ENCODE measurements at regions not wholly inside any gene's neighbourhood (a gene's known extent, or its start where the extent isn't known, plus 50 kb on each side); places are given as distances from the start of the nearest gene placed in this dataset.
A peak's percentile ranks its signal among the peaks of the same experiment; 100 is the strongest.

DNA sequence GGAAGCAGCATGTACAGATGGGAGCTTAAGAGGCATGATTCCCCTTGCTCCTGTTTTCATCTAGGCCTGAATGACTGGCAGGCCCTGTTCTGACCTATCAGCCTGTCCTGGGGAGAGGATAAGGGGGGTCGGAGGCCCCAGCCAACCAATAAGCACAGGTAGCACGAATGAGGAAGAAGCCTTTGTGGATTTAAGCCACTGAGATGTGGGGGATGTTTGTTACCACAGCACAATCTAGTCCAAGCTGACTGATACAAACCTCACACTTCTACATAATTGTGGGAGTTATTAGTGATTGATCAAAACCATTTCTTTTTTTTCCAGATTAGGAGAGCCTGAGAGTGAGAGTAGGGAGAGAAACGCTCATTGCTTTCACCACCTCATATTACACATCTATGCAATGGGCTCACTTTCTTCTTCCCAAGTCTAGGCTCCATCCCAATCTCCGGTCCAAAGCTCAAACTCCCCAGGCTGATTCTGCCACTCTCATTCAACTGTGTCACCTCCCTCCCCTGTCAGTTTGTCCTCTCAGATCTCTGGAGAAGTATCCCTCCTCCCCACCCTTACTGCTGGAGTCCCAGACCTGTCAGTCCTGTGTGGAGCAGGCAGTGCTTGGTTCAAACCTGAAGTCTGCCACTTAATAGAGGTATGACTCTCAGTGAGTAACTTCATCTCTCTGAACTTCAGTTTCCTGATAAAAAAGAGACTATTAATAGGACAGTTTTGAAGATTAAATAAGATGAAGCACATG, 220.5 kb downstream of the PTPRU start:
- DNase-seq, result no peak

DNA sequence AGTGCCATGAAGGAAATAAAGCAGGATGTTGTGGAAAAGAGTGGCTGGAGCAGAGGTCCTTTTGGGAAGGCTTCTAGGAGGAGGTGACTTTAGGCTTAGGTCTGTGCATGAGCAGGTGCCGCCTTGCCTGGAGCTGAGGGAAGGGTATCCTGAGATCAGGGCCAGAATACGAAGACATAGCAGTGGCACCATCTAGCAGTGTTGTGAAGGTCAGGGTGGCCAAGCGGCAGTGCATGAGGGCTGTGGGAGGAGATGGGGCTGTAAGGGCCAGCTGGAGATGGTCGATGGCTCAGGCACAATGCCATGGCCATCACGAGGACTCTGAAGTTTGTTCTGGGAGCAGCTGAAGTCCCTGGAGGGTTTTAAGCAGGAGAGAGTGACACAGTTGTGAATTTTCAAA, 219.5 kb downstream of the PTPRU start:
- DNase-seq, result no peak

DNA sequence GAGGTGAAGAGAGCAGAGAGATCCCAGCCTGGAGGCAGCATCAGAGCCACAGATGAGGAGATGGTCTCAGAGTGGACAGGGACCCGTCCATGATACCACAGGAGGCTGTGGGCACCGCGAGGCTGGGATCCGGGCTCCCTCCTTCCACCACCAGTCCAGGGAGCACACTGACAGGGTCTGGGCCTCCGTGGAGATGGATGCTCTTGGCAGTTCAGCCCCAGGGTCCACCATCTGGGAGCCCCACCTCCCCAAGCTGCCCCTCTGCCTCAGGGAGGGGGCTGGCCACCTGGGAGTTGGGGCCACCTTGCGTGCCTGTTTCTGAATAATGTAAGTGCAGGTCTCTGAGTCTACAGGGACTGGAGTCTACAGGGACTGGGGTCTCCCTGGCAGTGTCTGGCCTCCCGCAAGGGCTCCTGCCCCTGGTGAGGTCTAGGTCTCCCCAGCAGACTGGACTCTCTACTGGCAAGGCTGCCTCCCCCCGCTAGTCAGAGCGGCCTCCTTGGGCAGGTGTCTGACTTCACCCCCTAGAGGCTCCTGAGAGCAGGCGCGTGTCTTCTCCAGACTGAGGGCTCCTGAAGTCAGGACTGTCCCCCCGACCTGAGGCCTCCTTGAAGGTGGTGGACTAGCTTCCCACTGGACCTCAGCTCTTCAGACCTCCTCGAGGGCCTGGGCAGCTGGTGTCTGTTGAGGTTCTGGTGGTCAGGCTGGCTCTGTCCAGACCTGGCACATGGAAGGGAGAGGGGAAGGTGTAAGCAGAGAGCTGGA, 218.5 kb downstream of the PTPRU start:
- no peak for DNase-seq

DNA sequence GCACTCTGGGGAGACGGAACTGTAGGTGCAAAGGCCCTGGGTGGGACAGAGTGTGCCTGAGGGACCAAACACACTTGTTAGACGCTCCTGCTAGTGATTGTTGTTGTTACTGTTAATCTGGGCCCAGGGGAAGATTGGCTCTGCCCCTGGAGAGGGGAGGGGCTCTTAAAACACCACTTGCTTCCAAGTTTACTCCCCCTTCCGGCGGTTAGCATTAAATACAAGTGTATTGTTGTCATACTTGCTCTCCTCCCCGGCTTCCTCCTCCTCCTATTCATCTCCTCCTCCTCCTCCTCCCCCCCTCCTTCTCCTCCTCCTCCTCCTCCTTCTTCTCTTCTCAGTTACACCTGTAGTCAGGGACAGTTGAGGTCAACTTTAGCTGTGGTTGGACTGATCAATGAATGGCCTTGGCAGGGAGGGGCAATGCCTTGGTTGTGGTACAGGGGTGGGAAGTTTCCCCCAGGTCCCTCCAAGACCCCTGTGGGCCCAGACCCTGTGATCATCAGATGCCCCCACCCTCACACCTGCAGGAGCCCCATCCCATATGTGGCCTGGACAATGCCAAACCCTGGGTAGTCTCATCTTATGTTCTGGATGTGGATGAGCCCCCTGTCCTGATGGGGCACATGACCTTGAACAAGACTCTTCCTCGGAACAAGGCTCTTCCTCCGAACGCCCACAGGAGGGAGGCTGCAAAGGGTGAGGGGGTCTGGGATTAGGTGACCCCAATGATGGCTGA, 217.3 kb downstream of the PTPRU start:
- DNase-seq, result peak in 1 of 2 donors; percentile 7

DNA sequence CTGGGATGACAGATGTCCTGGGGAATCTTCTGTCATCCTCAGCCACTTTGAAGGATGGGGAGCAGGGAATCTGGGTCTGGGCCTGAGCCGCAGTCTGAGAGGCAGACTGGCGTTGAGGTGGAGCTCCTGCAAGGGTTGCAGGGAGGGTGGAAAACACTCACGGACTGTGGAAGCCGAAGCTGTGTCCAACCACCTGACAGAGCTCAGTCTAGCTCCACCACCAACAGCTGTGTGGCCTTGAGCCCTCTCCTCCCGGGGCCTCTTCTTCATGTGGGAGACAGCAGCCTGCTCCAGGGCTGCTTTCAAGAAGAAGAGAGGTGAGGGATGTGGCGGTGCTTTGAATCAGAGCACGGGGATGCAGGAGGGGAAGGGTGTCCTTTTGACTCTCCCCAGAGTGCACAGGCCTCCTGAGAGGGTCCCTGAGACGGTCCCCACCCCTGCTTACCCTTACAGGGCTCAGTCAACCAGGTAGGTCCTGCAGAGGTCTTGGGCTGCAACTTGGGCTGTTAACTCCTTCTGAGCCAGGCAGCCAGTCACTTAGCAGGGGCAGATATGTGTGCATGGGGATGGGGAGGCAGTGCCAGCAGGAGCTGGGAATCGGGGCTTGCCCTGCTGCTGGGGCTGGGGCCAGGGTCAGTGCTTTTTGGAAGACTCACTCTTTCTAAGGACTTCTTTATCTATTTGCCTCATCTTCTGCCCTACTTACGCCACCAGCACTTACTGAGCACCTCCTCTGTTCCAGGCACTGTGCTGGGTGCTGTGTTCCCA, 216.3 kb downstream of the PTPRU start:
- DNase-seq, result no peak

DNA sequence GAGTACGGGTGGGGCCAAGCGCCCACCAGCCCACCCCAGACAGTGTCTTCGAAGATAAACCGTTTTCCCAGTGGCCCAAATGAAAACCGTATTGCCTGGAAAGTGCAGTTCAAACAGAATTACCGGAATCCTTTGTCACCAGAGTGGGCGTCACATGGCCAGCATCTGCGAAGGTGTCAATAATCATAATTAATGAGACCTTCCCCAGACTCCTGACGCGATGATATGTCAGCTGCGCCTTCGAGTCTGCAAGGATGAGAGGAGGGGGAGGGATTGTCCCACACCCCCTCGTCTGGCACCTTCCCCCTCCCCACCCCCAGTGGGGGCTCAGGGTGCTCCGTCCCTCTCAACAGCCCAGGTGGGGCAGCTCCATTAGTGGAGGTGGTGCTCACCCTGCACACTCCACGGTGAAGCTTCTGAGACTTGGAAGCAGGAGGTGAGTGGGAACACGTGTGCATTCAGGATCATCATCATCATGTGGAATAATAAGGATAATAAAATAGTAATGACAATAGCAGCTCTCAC, 215.1 kb downstream of the PTPRU start:
- no peak for DNase-seq

DNA sequence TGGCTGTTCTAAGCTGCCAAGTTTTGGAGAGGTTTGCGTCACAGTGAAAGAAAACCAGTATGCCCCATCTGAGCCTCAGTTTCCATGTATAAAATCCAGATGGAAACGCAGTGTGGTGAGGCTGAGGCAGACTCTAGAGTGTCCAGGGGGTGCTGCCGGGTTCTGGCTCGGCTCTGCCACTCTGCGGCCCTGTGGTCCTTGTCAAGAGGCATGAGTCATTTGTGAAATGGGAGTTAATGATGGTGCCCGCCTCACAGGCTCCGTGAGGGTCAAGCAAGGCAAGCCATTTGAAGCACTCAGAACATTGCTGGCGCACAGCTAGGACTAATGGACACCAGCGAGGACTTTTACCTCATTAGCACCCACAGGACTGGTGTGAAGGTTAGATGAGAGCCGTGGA, 214.3 kb downstream of the PTPRU start:
- DNase-seq, result no peak

DNA sequence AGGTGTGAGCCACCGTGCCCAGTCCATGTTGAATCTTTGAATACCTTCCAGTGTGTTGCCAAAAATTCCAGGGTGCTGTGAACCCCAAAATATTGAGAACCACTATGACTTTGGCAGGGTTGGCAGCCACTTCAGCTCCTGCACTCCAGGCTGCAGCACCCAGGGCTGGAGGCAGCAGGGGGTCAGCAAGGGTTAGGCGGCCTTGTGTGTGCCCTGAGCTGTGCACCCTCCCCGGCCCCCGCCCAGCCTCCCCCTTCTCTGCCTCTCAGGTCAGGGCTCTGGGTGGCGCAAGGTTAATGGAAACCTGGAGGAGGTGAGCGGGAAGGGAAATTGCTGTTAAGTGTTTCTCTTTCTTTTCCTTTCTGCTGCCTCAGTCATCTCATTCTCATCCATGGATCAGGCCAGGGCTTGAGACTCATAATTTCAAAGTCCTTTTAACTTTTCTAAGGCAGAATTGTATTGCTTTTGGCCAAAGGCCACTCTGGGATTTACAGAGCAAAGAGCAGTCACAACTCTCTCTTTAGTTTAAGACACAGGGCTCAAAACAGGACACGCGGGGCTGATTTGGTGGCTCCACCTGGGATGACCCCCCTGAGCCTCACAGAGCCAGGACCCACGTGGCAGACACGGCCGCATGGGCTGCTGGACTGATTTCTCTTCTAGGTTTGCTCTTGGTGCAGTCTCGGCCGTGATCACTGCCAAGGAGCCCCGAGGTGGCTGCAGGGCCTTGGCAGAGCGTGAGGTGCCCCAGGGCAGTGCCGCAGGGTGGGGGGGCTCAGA, 212.3 kb downstream of the PTPRU start:
- DNase-seq, result no peak

DNA sequence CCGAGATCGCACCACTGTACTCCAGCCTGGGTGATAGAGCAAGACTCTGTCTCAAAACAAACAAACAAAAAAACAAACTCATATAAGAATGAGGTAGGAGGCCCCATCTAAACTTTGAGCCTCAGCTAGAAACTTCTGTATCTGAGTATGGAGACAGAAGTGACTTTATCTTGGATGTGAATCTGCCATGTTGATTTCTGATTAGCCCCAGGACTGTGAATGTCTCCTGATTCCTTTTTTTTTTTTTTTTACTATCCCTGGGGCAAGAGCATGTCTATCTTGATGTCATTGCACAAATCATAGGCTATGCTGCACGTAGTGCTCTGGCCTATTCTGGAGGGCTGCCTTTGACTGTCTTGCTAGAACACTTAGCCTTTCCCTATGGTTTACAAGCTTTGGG, 211.0 kb downstream of the PTPRU start:
- no peak for DNase-seq

DNA sequence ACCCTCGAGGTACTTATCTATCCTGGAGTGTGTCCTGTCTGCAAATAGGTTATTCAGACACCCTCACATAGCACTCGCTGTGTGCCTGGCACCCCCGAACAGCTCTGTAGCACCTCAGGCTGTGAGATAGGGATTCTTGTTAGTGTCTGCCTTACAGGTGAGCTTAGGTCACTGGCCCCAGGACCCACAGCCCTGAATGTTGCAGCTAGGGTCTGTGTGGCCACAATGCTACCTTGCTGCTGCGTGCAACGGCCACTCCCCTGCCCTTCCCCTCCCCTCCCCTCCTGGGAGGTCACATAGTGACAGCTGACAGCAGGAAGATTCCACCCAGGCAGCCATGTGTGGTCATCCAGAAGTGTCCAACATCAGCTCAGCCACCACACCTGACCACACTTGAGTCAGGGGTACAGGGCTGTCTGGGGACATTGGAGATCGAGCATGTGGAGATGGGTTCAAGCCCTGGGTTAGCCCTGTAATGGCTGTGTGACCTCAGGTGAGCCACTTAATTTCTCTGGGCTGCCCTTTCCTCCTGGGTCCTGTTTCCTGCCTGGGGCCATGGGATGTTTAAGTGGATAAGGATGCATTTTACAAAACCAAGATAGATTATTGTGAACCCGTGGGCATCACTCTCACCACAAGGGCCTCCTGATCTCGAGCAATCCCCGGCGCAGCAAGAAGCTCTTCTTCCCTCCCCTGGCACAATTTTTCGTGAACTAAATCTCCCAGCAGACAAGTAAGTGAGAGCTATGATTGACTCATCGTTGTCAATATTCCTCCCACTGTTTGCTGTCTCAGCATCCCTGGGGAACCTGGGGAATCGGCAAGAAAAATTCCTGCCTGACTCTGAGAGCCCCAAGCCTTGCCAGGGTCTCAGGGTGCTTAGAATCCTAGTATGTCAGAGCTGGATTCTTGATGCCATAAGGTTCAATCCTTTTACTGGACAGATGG, 208.7 kb downstream of the PTPRU start:
- DNase-seq, result no peak

DNA sequence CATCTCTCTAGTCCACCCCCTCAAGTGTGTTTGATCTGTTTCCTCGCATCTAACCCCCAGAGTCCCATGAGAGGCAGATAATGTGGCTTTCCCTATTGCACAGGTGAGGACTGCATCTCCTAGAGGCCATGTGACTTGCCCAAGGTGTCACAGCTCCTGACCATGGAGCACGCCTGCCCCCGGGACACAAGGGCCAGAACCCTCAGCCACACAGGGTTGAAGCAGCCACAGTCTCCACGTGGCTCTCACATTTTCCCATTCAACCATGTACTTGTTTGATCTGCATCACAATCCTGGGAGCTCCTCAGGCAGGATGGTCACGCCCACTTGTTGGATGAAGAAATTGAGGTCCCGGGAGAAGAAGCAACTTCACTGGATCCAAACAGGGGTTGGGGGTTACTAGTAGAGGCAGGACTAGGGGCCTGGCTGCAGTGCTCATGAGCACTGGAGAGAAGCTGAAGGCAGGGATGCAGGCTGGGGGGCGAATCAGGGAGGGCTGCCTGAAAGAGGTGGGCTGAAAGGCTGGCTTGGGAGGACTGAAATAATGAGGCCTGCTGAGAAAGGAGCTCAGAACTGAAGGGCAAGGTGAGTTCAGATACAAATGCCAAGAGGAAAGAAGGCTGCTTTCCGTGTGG, 207.9 kb downstream of the PTPRU start:
- no peak for DNase-seq

DNA sequence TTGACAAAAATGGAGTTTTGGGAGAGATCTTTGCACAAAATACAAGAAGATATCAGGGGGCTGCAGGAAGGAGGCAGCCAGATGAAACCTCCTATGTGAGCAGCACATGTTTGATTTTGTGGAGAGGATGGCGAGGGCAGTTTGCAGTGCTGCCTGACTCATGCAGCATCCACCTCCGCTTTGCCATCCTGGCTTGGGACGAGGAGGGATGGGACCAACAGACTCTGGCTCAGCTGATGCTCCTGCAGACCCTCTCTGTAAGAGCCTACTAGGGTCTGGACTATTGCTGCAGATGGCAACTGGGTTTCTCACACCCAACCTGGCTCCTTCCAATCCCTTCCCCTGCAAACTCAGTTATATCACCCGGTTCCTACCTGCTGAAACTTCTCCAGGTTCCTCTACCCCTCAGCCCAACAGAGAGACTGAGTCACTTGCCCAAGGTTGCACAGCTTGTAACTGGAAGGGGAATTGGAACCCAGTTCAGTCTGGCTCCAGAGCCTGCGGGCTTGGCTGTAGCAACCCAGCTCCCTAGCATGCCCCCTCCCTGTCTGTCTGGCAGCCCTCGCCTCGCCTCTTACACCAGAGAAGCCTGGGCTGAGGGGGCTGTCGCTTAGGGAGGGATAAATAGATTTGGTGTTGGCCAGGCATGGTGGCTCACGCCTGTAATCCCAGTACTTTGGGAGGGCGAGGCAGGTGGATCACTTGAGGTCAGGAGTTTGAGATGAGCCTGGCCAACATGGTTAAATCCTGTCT, 205.8 kb downstream of the PTPRU start:
- no peak for DNase-seq

DNA sequence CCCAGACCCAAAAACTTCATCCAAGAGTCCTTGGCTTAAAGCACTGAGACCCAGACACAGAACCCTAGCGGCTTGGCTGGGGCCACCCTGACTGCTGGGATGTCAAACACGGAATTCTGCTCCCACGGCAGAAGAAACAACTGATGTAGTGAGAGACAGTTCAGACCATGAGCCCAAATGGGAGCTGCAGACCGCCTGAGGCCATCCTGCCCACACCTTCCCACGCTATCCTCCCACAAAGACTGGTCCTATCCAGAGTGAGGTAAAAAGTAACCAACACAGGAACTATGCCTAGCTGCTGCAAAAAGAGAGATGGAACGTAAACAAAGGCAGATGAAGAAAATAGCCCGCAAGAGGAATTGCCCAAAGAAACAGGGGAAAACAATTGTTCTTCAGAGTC, 203.3 kb downstream of the PTPRU start:
- DNase-seq, result no peak

DNA sequence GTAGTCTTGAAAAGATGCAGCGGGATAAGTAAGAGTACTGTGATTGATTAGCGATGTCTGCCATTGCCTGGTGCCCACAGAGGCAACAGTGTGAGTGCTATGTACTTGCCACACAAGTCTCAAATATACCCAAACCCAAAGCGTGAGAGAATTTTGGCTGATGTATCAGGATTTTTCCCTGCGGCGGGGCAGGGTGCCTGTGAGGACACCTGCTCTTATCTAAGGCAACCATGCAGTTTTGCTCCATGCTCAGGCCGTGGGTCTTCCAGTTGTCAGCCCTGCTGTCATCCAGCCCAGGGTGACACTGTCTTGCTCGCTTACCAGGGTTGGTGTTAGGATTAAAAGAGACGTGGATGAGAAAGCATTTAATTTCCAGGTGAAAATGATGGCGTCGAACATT, 202.7 kb downstream of the PTPRU start:
- no peak for DNase-seq

DNA sequence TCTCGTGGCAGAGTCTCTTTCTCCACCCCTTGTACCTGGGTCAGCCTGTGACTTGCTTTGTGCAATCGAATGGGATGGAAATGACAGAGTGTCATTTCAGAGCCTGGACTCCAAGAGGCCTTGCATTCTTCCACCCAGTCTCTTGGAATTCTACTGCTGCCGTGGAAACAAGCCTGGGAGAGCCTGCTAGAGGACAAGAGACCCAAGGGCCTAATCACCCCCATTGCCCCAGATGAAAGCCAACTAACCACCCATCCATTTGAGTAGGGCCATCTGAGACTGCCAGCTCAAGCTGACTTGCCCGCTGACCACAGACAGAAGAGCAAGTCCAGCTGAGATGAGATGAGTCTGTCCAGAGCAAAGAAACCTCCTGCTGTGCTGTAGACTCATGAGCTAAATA, 201.6 kb downstream of the PTPRU start:
- DNase-seq, result no peak

DNA sequence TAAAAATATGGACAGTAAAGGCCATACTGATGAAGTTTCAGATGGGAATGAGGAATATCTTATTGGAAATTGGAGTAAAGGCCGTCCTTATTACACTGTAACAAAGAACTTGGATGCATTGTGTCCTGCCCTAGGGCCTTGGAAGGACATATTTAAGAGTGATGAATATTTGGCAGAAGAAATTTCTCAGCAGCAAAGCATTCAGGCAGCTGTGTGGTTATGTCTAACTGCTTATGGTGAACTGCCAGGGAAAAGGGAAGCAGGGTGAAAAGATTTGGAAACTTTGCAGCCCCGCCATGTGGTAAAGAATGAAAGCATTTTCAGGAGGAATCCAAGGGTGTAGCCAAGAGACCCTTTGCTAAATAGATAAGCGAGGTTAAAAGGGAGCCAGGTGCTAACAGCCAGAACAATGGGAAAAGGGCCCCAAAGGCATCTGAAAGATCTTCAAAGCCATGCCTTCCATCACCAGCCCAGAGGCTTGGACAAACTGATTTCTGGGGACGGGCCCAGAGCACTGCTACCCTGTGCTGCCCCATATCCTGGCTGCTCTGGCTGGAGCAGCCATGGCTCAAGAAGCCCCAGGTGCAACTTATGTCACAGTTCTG, 200.0 kb downstream of the PTPRU start:
- DNase-seq, result no peak

DNA sequence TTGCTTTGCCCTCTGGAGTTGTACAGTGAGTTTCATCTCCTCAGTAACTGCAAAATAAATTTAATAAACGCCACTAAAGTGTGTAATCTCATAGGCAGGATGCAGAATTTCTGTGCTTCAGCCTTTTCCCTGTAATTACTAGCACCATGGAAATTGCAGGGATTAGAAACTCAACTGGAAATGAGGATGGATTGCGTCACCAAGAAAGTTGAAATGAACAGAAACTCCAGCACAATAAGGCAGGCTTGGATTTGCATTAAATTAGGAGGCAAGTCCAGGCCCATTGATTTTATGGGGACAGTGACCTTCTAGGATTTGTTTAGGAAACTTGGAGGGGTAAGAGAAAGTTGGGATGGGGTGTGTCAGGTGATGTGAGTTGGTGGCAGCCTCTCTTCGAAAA, 197.5 kb downstream of the PTPRU start:
- no peak for DNase-seq

DNA sequence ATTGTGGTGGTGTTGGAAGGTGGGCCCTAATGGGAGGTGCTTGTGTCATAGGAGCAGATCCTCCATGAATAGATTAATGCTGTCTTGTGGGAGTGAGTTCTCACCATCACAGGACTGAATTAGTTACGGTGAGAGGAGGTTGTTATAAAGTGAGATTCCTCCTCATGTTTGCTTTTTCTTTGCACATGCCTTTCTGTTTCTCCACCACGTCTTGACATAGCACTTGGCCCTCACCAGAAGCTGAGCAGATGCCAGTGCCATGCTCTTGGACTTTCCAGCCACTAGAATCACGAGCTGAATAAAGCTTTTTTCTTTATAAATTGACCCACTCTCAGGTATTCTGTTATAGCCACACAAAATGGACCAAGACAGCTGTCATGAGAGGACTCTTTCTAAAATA, 194.8 kb downstream of the PTPRU start:
- no peak for DNase-seq

DNA sequence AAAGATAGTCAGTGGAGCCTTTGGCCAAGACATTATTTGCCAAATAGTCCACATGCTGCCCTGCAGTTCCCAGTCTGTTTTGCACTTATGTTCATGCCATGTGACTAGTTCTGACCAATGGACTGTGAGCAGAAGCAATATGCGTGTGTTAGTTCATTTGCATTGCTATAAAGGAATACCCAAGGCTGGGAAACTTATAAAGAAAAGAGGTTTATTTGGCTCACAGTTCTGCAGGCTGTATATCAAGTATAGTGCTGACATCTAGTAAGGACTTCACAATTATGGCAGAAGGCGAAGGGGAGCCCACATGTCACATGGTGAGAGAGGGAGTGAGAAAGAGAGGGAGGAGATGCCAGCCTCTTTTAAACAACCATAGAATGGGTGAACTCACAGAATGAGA, 193.3 kb downstream of the PTPRU start:
- DNase-seq, result no peak

Measured in inflammatory macrophage treated with lipopolysaccharide for 1 hour (primary cell).